ENCODE measurements at regions not wholly inside any gene's neighbourhood (a gene's known extent, or its start where the extent isn't known, plus 50 kb on each side); places are given as distances from the start of the nearest gene placed in this dataset. TPM values are rescaled to one million over a fixed set of nuclear protein-coding genes. Genes with fewer than 3 reads are reported as not detected.

GRCh38 chr1:111030590-111030989, 66.9 kb upstream of the LRIF1 start:
- Histone ChIP-seq H3K23ac (ENCODE audit: low read depth, low read length, poor library complexity) (no peak overlapping the region), H4K8ac (ENCODE audit: low read depth, low read length) (no peak overlapping the region), H2AFZ (ENCODE audit: low read length) (no peak overlapping the region), H3K36me3 (replicated peaks in 1 of 2; ENCODE audit: control insufficient read depth in 2 of 2, insufficient read depth in 2 of 2, low read length in 2 of 2) (no peaks in the 10 kb centered on the region), H3K4me3 (ENCODE audit: low read length in 2 of 2) (no peak overlapping the region), H3K27ac (replicated peaks; ENCODE audit: low read length) (no peak overlapping the region), H3K18ac (ENCODE audit: low read length) (no peak overlapping the region), H3K4ac (ENCODE audit: low read length) (no peak overlapping the region), H4K91ac (ENCODE audit: low read depth, low read length, poor library complexity) (no peak overlapping the region), H2BK15ac (ENCODE audit: low read length) (no peak overlapping the region), H3K79me1 (ENCODE audit: low read depth, low read length) (no peaks in the 10 kb centered on the region), H3K4me2 (ENCODE audit: insufficient read depth, low read length, poor library complexity, severe bottlenecking) (no peak overlapping the region), H3K27me3 (ENCODE audit: control insufficient read depth in 3 of 3, insufficient read depth in 3 of 3, low read depth in 1 of 3, low read length in 3 of 3) (no peaks in the 10 kb centered on the region), H3K4me1 (ENCODE audit: control insufficient read depth in 2 of 2, insufficient read depth in 1 of 2, low read depth in 1 of 2, low read length in 2 of 2) (no peaks in the 10 kb centered on the region), H2AK5ac (ENCODE audit: low read depth, low read length) (no peak overlapping the region), H2BK12ac (ENCODE audit: low read length) (no peak overlapping the region), H2BK5ac (ENCODE audit: low read length) (no peak overlapping the region), H2BK120ac (ENCODE audit: low read depth, low read length) (no peak overlapping the region), H3K9me3 (replicated peaks in 1 of 2; ENCODE audit: control insufficient read depth in 2 of 2, insufficient read depth in 1 of 2, low read depth in 1 of 2, low read length in 2 of 2) (no peaks in the 10 kb centered on the region), H3K9ac (ENCODE audit: low read depth, low read length, poor library complexity) (no peak overlapping the region), H3K14ac (ENCODE audit: low read length) (no peak overlapping the region)
- DNase-seq (ENCODE audit: low spot score), result peak; percentile 30
- no CpG with 5 or more reads among the region's 1 CpG for WGBS, 2 donors (ENCODE audit: extremely low coverage in 2 of 2, insufficient read length in 2 of 2, insufficient replicate concordance in 1 of 2)

GRCh38 chr1:111025109-111025508, 61.4 kb upstream of the LRIF1 start:
- no peak overlapping the region for H3K4me2 ChIP-seq (ENCODE audit: insufficient read depth, low read length, poor library complexity, severe bottlenecking)
- H3K27ac ChIP-seq (replicated peaks; ENCODE audit: low read length), result no peak overlapping the region
- no CpG with 5 or more reads among the region's 4 CpGs for WGBS, 2 donors (ENCODE audit: extremely low coverage in 2 of 2, insufficient read length in 2 of 2, insufficient replicate concordance in 1 of 2)

GRCh38 chr1:111015222-111015621, 51.5 kb upstream of the LRIF1 start:
- no peak overlapping the region for H2BK5ac ChIP-seq (ENCODE audit: low read length)
- no peak overlapping the region for H3K14ac ChIP-seq (ENCODE audit: low read length)
- no peak overlapping the region for H2BK12ac ChIP-seq (ENCODE audit: low read length)
- no peak overlapping the region for H3K9ac ChIP-seq (ENCODE audit: low read depth, low read length, poor library complexity)
- H3K23ac ChIP-seq (ENCODE audit: low read depth, low read length, poor library complexity), result no peak overlapping the region
- no CpG with 5 or more reads among the region's 3 CpGs for WGBS, 2 donors (ENCODE audit: extremely low coverage in 2 of 2, insufficient read length in 2 of 2, insufficient replicate concordance in 1 of 2)
- DNase-seq (ENCODE audit: low spot score), result no peak
- H3K18ac ChIP-seq (ENCODE audit: low read length), result no peak overlapping the region
- H3K4me1 ChIP-seq (ENCODE audit: control insufficient read depth in 2 of 2, insufficient read depth in 1 of 2, low read depth in 1 of 2, low read length in 2 of 2), result no peaks in the 10 kb centered on the region
- H3K79me1 ChIP-seq (ENCODE audit: low read depth, low read length), result no peaks in the 10 kb centered on the region
- no peak overlapping the region for H3K4ac ChIP-seq (ENCODE audit: low read length)
- H3K9me3 ChIP-seq (replicated peaks in 1 of 2; ENCODE audit: control insufficient read depth in 2 of 2, insufficient read depth in 1 of 2, low read depth in 1 of 2, low read length in 2 of 2), result peaks cover 0 to 2% of the 10 kb centered on the region in 2 donors
- no peak overlapping the region for H3K4me2 ChIP-seq (ENCODE audit: insufficient read depth, low read length, poor library complexity, severe bottlenecking)
- no peaks in the 10 kb centered on the region for H3K36me3 ChIP-seq (replicated peaks in 1 of 2; ENCODE audit: control insufficient read depth in 2 of 2, insufficient read depth in 2 of 2, low read length in 2 of 2)
- no peak overlapping the region for H2AFZ ChIP-seq (ENCODE audit: low read length)
- H2BK15ac ChIP-seq (ENCODE audit: low read length), result no peak overlapping the region
- no peak overlapping the region for H2AK5ac ChIP-seq (ENCODE audit: low read depth, low read length)
- H2BK120ac ChIP-seq (ENCODE audit: low read depth, low read length), result no peak overlapping the region
- no peak overlapping the region for H3K27ac ChIP-seq (replicated peaks; ENCODE audit: low read length)
- H4K91ac ChIP-seq (ENCODE audit: low read depth, low read length, poor library complexity), result no peak overlapping the region
- H4K8ac ChIP-seq (ENCODE audit: low read depth, low read length), result no peak overlapping the region
- H3K27me3 ChIP-seq (ENCODE audit: control insufficient read depth in 3 of 3, insufficient read depth in 3 of 3, low read depth in 1 of 3, low read length in 3 of 3), result no peaks in the 10 kb centered on the region
- H3K4me3 ChIP-seq (ENCODE audit: low read length in 2 of 2), result no peak overlapping the region

More at GRCh38 chr1:111025109-111025508, 61.4 kb upstream of the LRIF1 start:
- Histone ChIP-seq H4K8ac (ENCODE audit: low read depth, low read length) (no peak overlapping the region), H3K9ac (ENCODE audit: low read depth, low read length, poor library complexity) (no peak overlapping the region), H3K4me1 (ENCODE audit: control insufficient read depth in 2 of 2, insufficient read depth in 1 of 2, low read depth in 1 of 2, low read length in 2 of 2) (no peaks in the 10 kb centered on the region), H3K14ac (ENCODE audit: low read length) (no peak overlapping the region), H2AK5ac (ENCODE audit: low read depth, low read length) (no peak overlapping the region), H3K27me3 (ENCODE audit: control insufficient read depth in 3 of 3, insufficient read depth in 3 of 3, low read depth in 1 of 3, low read length in 3 of 3) (no peaks in the 10 kb centered on the region), H2BK120ac (ENCODE audit: low read depth, low read length) (no peak overlapping the region), H3K79me1 (ENCODE audit: low read depth, low read length) (no peaks in the 10 kb centered on the region), H4K91ac (ENCODE audit: low read depth, low read length, poor library complexity) (no peak overlapping the region), H2BK15ac (ENCODE audit: low read length) (no peak overlapping the region), H3K23ac (ENCODE audit: low read depth, low read length, poor library complexity) (no peak overlapping the region), H2BK12ac (ENCODE audit: low read length) (no peak overlapping the region), H3K18ac (ENCODE audit: low read length) (no peak overlapping the region), H3K9me3 (replicated peaks in 1 of 2; ENCODE audit: control insufficient read depth in 2 of 2, insufficient read depth in 1 of 2, low read depth in 1 of 2, low read length in 2 of 2) (no peaks in the 10 kb centered on the region), H2AFZ (ENCODE audit: low read length) (no peak overlapping the region), H2BK5ac (ENCODE audit: low read length) (no peak overlapping the region), H3K36me3 (replicated peaks in 1 of 2; ENCODE audit: control insufficient read depth in 2 of 2, insufficient read depth in 2 of 2, low read length in 2 of 2) (no peaks in the 10 kb centered on the region), H3K4ac (ENCODE audit: low read length) (no peak overlapping the region), H3K4me3 (ENCODE audit: low read length in 2 of 2) (no peak overlapping the region)
- no peak for DNase-seq (ENCODE audit: low spot score)

Small RNAs in the stretch of these regions (small RNA-seq; reads per million reads assigned to genes)
- not detected for gene RNA5SP54 (ENCODE audit: insufficient read depth)
